Tongue (tissue), 1 donor: ENCODE measurements at regions not wholly inside any gene's neighbourhood (a gene's known extent, or its start where the extent isn't known, plus 50 kb on each side); places are given as distances from the start of the nearest gene placed in this dataset.

Experiments
- DNase-seq: peaks from one replicate; pipeline ENCODE4 v3.0.0-alpha.2; 2015

DNA sequence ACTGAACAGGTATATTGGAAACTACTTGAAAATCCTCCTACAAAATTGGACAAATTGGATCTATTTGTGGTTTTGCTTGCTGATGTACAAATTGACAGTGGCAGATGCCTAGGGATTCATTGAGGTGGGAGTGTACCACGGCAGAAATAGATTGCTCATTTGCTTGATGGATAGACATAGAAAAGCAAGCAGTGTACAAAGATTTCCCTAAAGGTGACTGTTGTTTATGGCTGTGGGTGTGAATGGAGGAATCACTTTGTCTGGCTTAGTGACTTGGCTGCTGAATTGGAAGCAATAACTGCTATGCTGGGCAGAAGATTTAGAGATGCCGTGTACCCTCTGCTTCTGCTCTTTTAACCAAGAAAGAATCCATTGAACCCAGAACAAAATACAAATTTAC, 191.0 kb upstream of the GRID2 start:
- no peak for DNase-seq

DNA sequence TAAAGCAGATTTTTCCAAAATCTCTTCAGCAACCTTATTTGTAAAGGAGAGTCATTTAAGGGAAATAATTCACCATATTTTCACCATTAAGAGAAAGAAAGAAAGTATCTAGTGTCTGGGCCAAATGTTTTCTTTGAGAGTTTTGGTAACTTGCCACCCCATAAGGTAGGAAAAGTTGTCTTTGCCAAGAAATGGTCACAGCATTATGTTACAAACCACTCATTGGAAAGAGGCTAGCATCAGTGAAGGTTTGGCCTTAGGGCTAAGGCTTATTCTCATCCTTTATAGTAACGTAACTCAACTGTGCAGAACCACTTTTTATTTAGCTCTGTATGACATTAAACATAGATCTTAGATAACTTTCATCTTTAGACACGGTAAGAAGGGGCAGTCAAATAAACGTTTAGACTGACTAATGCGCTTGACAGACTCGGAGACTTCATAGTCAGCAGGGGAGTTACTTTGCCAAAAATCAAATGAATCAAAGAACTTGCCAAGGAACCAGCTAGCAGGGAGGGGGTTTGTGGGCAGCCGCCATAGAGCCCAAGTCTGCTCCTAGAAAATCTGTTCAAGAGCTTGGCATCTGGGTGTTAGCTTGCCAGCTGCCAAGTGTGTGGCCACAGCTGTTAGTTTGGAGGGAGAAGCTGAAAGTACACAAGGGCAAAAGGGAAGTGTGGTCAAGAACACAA, 182.8 kb upstream of the GRID2 start:
- peak; percentile 92 for DNase-seq

DNA sequence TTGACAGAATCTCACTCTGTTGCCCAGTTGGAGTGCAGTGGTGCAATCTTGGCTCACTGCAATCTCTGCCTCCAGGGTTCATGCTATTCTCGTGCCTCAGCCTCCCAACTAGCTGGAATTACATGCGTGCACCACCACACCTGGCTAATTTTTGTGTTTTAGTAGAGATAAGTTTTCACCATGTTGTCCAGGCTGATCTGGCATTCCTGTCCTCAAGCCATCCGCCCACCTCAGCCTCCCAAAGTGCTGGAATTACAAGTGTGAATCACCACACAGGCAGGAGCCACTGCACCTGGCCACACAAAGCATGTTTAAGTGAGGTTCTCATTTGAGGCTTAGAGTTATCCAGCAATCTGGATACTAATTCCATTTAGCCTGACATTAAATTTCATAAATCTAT, 180.9 kb upstream of the GRID2 start:
- no peak for DNase-seq

DNA sequence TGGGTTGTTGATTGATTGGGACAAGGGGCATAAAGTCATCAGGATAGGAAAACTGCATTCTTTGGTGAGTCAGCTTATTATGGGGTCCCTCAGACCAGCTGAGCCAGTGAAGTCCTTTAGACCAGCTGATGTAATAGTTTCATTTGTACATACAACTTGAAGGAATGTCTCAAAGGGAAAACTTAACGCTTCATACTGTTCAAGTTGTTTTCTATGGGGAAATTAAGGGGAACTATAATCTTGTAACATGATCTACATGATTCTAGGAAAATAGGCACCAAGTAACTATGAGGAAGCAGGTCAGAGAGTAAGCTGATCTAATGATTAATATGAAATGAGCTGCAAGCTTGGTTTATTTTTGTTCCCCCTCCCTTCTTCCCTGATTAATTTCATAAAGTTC, 175.1 kb upstream of the GRID2 start:
- no peak for DNase-seq

DNA sequence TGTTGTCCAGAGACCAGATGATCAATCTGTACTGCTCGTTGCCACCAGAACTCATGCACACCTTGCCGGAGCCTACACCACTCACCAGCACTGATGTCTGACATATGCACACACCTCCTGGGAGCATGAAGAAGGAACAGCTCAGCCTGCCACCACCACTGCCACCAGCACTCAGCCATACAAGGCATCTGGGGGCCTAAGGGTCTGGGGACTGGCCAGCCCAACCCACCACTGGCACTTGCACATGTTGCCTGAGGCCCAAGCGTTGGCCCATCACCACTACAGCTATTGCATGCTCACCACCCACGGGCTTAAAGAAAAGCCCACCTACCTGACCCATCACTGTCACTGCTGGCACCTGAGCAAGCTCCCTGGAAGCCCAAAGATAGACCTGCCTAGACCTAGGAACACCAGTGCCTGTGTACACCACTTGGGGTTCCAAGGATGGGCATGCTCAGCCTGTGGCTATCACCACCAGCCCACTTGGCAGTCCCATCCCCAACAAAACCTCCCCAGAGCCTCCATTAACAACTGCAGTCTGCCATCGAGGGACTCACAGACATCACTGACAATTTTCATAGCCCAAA, 174.3 kb upstream of the GRID2 start:
- DNase-seq, result no peak

DNA sequence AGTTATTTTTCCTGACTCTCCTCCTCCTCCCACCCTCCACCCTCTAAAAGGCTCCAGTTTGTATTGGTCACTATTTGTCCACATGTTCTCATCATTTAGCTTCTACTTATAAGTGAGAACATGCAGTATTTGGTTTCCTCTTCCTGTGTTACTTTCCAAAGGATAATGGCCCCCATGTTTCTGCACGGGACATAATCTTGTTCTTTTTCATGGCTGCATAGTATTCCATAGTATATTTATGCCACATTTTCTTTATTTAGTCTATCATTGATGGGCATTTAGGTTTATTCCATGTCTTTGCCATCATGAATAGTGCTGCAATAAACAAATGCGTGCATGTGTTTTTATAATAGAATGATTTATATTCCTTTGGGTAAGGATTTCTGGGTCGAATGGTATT, 167.3 kb upstream of the GRID2 start:
- no peak for DNase-seq

DNA sequence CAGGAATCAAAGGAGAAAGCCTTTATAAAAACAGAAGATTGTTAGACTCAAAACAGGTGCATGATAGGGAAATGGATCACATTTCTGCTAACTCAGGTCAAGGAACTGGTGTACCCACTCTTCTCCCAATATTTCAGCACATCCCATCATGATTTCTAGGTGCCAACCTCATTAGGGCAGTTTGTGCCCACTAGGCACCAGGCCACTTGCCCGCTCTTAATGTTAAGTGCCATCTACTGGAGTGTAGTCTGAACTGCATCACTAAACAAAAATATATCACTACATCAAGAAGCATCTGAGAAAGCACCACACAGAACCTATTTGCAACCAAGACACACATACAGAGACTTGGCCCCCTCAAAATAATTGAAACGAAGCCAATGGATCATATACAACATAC, 140.4 kb upstream of the GRID2 start:
- no peak for DNase-seq

DNA sequence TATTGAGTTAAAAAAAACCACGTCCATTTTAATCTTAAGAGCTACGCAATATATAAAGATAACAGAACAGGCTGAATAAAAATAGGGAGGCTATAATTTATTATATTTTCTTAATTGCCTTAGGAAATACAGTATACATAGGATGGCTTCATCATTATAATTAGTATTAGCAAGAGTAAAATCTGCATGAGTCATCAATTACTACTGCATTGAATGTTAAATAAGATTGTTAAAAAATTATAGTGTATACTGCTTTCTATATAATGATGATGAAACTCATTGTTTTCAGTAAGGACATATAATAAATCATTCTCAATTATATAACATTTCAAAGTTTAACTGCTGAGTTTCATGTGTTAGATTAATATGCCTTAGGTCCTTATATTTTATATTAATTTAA, 133.4 kb upstream of the GRID2 start:
- DNase-seq, result no peak

DNA sequence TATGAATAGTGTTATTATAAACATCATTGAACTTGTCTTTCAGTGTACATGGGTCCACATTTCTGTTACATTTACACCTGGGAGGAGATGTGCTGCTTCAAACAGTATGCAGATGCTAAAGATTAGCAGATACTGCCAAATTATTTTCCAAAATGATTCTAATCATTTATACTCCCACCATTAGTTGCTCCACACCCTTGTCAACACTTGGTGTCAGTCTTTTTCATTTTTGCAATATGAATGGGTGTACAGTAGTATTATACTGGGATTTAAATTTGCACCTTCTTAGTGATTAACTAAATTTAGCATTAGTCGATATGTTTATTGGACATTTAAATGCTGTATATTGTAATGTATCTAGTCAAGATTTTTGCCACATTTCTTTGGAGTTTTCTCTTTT, 131.6 kb upstream of the GRID2 start:
- no peak for DNase-seq

DNA sequence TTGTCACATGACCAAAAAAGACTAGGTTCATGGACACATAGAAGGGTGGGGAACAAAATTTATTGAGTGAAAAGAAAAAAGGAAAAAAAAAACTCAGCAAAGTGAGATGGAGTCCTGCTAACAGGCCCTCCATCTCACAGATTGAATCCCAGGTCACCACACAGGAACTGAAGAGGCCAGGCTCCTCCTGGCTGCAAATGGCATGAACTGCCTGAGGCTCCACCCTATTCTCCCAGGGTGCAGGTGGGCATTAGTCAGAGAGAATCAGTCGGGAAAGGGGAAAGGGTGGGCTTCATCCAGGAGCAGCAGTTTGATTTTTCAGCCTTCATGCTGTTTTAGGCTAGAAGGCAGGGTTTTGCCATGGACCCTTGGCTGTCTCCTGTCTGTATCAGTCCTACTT, 128.5 kb upstream of the GRID2 start:
- DNase-seq, result no peak

DNA sequence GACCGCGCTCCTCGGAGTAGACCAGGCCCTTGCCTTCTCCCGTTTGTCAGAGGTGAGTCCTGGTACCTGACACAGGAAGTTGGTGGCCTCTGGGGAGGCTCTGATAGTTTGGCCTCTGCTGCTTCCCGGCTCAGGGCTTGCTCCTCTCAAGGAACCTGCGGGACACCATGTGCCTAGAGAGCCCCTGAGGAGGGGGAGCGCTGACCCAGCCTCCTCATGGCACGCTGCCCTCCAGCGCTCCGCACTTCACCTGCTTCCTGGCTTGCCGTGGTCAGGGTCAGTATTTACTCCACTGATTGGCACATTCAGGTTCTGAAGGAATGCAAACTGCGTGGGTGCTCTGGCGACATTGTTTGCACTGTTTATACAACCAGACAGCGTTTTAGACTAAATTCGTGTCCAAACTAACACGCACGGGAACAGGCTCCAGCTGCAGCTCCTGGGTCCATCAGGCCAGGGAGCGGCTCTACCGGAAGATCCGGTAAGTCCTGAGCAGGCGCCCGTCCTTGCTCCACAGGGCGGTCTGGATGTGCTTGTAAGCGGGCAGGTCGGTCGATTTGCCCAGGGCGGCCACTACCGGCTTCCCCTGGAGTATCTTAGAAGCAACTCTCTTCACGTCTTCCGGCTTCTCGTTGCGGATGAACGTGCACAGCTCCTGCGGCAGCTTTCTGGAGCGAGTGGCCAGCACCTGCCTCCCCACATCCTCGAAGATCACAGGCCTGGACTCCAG, 121.6 kb upstream of the GRID2 start:
- DNase-seq, result no peak

DNA sequence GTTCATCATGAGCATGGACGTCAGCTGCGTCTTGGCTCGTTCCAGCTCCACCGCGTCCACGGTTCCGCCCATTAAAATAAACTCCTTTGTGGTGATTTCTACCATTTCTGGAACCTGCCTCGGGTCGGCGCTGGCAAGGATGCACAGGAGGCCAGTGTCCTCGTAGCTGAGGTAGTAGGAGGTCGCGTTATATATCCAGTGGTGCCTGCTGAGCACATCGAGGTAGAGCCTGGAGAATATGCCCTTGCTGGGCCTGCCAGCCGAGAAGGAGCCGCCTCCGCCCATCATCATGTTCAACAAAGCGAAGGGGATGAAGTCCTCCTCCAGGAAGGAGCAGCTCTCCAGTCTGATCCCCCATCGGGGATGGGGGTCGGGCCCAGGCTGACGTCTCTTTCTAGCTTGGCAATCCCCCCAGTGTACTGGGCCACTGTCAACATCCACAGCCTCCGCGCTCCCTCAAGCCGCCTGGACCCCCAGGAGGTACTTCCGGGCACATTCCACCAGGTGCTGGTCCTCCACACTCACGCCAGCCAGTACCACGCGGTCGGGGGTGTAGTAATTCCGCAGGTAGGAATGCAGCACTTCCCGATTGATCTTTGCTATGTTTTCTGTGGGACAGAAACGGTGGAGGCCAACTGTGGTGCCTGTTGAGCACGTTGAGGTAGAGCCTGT, 120.9 kb upstream of the GRID2 start:
- DNase-seq, result no peak

DNA sequence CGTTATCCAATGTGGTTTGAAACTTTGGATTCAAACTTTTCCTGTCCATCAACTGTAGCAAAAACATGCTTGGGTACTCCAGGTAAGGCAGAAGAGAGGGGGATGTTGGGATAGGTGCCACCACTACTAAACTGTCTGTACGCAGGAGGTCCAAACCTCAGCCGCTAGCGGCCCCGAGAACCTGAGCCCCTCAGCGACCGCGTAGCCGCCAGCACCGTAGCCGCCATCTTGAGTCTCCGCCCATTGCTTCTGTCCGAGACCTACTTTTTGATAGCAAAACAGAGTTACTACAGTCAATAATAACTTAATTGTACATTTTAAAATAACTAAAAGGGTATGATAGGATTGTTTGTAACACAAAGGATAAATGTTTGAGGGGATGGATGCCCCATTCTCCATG, 119.9 kb upstream of the GRID2 start:
- DNase-seq, result no peak

DNA sequence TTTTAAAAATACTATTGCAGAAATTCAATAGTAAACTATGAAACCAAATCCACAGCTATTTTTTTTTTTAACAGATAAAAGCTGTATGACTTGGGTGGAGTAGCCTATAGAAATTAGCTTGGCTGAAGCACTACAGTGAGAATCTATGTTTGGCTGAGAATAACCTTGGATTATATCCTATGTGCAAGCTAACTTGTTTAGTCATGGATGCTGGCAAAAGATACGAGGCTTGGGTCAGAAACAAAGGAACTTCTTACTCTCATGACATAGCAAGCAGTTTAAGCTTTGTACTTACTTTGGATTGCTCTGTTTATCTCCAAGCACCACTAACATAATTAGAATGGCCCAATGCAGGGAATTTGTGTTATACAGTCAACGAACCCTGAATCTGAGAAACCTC, 119.2 kb upstream of the GRID2 start:
- DNase-seq, result peak; percentile 58

DNA sequence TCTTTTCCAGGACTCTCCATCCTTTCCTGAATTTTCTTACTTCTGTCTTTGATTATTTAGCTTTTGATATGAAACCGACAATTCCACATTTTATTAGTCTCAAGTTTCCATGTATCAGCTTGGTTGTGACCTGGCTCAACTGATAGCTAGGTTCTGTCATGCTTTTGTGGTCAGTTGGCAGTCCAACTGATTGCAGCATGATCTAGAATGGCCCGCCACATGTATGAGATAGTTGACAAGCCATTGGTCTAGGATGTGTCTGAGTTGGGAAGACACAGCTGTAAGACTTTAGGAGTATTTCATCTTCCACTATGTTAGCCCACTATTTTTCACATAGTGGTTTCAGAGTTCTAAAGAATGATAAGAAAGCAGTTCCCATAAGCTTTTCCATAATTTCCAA, 117.5 kb upstream of the GRID2 start:
- no peak for DNase-seq

DNA sequence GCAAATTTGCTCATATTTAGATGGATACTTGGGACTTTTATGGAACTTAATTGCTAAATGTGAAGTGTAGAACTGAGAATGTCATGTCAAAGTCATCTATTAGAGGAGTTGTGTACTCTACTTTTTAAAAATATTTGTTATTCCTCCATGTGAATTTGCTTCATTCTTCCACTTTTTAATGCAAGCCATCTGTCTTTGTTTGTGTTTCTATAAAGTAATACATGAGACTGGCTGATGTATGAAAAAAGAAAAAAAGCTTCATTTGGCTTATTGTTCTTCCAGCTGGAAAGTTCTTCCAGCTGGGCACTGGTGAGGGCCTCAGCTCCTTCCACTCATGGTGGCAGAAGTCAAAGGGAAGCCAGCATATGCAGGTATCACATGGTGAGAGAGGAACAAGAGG, 114.6 kb upstream of the GRID2 start:
- DNase-seq, result peak; percentile 0

DNA sequence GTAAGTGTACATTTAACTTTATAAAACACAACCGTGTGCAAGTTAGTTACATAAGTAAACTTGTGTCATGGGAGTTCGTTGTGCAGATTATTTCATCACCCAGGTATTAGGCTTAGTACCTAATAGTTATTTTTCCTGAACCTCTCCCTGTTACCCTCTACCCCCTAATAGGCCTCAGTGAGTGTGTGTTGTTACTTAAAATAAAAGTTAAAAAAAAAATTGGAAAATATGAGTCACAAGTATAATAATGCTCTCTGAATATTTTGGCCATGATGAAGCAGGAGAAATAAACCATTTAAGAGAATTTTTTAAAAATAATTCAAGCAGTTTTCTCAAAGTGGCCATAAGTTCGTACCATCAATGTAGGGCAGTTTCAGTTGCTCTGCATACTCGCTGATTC, 105.1 kb upstream of the GRID2 start:
- no peak for DNase-seq

DNA sequence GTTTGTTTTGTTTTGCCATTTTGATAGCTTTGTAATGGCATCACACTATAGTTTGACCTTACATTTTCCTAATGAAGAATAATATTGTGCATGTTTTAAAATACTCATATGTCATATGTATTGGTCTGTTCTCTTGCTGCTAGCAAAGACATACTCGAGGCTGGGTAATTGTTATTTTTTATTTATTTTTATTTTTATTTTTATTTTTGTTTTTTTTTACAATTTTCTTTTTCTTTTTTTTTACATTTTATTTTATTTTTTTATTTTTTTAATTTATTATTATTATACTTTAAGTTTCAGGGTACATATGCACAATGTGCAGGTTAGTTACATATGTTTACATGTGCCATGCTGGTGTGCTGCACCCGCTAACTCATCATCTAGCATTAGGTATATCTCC, 104.6 kb upstream of the GRID2 start:
- DNase-seq, result no peak

DNA sequence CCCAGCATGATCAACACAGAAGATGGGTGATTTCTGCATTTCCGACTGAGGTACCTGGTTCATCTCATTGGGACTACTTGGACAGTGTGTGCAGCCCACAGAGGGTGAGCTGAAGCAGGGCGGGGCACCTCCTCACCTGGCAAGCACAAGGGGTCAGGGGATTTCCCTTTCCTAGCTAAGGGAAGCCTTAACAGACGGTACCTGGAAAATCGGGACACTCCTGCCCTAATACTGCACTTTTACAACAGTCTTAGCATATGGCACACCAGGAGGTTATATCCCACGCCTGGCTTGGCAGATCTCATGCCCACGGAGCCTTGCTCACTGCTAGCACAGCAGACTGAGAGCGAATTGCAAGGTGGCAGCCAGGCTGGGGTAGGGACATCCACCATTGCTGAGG, 92.9 kb upstream of the GRID2 start:
- no peak for DNase-seq

DNA sequence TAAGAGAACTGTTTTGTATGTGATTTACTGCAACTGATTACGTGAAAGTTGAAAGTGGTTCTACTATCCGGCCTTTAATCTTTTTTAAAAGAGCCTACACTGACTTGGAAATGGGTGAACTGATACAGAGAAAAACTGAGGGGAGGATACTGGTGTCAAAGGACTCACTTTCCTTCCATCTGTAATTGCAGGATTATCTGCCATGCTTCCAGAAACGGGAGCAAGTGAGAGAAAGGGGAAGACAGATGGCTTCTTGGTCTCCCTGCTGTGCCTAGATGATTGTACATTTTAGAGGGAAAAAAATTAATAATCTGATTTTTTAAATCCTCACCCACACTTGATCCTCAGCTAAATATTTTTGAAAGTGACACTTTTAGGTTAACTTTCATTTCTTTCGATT, 88.3 kb upstream of the GRID2 start:
- DNase-seq, result no peak

DNA sequence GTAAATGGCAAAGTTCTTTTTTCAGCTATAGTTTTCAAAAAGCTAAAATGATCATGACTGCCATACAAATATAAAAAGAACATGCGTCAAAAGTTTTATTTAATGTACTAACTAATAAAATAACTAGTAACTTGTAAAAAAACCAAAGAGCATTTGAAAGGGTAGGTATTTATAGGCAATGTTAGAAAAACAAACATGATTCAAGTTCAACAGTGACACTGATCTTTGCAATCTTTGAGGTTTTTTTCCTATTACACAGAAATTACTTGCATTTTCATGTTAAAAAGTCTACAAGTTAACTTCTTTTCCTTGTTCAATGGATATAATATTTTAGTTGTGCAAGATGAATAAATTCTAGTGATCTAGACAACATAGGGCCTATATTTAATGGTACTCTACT, 72.3 kb upstream of the GRID2 start:
- DNase-seq, result no peak

DNA sequence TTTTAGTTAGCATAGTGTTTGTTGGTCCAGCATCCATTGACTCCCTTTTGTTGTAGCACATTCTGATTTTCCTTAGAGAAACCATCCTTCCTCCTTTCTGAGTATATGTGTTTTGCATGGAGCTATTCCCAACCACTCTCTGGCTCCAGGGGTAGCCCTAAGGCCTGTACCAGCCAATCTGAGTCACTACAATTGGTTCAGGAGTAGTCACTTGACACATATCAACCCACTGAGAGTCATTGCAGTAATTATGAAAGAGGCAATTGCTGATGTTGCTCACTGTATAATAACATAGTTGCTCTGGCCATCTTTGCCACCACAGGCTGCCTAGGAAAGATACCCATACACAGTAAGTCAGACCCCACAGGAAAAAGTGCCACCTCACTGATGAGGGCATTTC, 71.2 kb upstream of the GRID2 start:
- no peak for DNase-seq

DNA sequence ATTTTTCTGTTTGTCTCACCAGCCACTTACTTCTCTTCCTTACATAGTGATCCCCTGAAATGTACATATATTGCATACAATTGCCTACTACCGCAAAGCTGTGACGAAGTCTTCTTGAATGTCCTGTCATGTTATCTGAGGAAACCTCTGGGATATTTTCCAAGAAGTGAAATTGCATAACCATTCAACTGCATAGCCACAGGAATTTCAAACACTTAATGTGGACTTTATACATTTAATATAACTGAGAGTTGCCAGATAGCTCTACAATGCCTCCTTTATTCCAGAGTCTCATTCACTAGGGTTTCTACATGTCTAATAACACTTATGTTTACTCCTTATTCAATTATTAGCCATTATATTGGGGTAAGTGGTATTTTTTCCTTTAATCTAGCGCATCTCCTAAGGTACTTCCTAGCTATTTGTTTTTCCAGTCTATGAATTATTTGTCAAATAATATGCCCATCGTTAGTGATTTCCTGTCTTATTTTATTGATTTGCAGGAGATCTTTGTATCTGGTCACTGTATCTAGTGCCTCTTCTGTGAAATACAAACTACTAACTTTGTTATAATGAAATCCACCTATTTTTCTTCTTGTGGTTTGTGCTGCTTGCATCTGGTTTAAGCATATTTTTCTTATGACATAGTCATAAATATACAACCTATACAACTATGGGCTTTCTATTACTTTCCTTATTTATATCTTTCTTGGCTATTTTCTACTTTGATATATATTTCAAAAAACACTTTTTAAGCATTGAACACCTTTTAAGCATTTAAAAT, 69.2 kb upstream of the GRID2 start:
- DNase-seq, result peak; percentile 63
